ENCODE measurements at regions not wholly inside any gene's neighbourhood (a gene's known extent, or its start where the extent isn't known, plus 50 kb on each side); places are given as distances from the start of the nearest gene placed in this dataset.

- FAIRE-seq (no peak), ATAC-seq (no peak)
These were observed 346.5 kb downstream of the CD83 start for GRCh38 chr6:14464055-14464454.

GRCh38 chr6:14464716-14465115 is 347.1 kb downstream of the CD83 start:
- no peaks in the 10 kb centered on the region for H3K79me2 ChIP-seq (ENCODE audit: insufficient read depth, low read length)
- H4K20me1 ChIP-seq (ENCODE audit: insufficient read depth, low read length) = no peaks in the 10 kb centered on the region
- DNase-seq (ENCODE audit: low spot score) = no peak
- H3K27me3 ChIP-seq (ENCODE audit: control insufficient read depth in 1 of 2, insufficient read depth in 2 of 2, low read length in 2 of 2) = no peaks in the 10 kb centered on the region
- H3K9me3 ChIP-seq (ENCODE audit: low read length) = no peaks in the 10 kb centered on the region
- ChIA-PET CTCF (ENCODE audit: low intra/inter-chr PET ratio, low total read pairs) (no interaction called here), POLR2A (no interaction called here)
- H3K36me3 ChIP-seq (replicated peaks in 1 of 2; ENCODE audit: control insufficient read depth in 1 of 2, insufficient read depth in 2 of 2, low read length in 2 of 2) = no peaks in the 10 kb centered on the region
- in situ Hi-C loops (cut with HindIII; ENCODE audit: extremely low pct_ligation_motif_present, low pct_unique_long_range_greater_than_20kb) = no loop called here
- intact Hi-C loops (cut with micrococcal nuclease; ENCODE audit: unreplicated experiment) = no loop called here
- H3K4me1 ChIP-seq (ENCODE audit: insufficient read depth, low read length) = no peaks in the 10 kb centered on the region
- TF ChIP-seq SP2 (CRISPR knock-in tag; IDR thresholded peaks at IDR 0.05) = no peak
- TF ChIP-seq ZNF703 (CRISPR knock-in tag; IDR thresholded peaks at IDR 0.05; ENCODE audit: borderline replicate concordance) = no peak
- no peak overlapping the region for H3K27ac ChIP-seq (ENCODE audit: extremely low read length, insufficient read depth, low read length)
- H3K9ac ChIP-seq (ENCODE audit: insufficient read depth, low read depth, low read length) = no peak overlapping the region
- FAIRE-seq = no peak
- no peak overlapping the region for H2AFZ ChIP-seq (ENCODE audit: low read length)
- BruUV-seq (replicated peaks) = no TSS peak
- ATAC-seq = no peak
- 9% methylated on average over 2 of the region's 2 CpGs for WGBS (ENCODE audit: low lambda C conversion rate)
- H3K4me3 ChIP-seq (replicated peaks in 1 of 3; ENCODE audit: insufficient read depth in 1 of 3, low read depth in 2 of 3, low read length in 3 of 3) = no peak overlapping the region
- H3K4me2 ChIP-seq (ENCODE audit: low read depth, low read length) = no peak overlapping the region

More at GRCh38 chr6:14464055-14464454, 346.5 kb downstream of the CD83 start:
- in situ Hi-C loops (cut with HindIII; ENCODE audit: extremely low pct_ligation_motif_present, low pct_unique_long_range_greater_than_20kb) (no loop called here), intact Hi-C loops (cut with micrococcal nuclease; ENCODE audit: unreplicated experiment) (no loop called here)
- Histone ChIP-seq H3K36me3 (replicated peaks in 1 of 2; ENCODE audit: control insufficient read depth in 1 of 2, insufficient read depth in 2 of 2, low read length in 2 of 2) (no peaks in the 10 kb centered on the region), H3K4me1 (ENCODE audit: insufficient read depth, low read length) (no peaks in the 10 kb centered on the region), H3K4me2 (ENCODE audit: low read depth, low read length) (no peak overlapping the region), H3K4me3 (replicated peaks in 1 of 3; ENCODE audit: insufficient read depth in 1 of 3, low read depth in 2 of 3, low read length in 3 of 3) (no peak overlapping the region), H3K27ac (ENCODE audit: extremely low read length, insufficient read depth, low read length) (no peak overlapping the region), H4K20me1 (ENCODE audit: insufficient read depth, low read length) (no peaks in the 10 kb centered on the region), H2AFZ (ENCODE audit: low read length) (no peak overlapping the region), H3K9me3 (ENCODE audit: low read length) (no peaks in the 10 kb centered on the region), H3K9ac (ENCODE audit: insufficient read depth, low read depth, low read length) (no peak overlapping the region), H3K79me2 (ENCODE audit: insufficient read depth, low read length) (no peaks in the 10 kb centered on the region), H3K27me3 (ENCODE audit: control insufficient read depth in 1 of 2, insufficient read depth in 2 of 2, low read length in 2 of 2) (no peaks in the 10 kb centered on the region)
- TF ChIP-seq MAFG (CRISPR knock-in tag; IDR thresholded peaks at IDR 0.05) (peak; percentile 49; the same call in 1 of the 2 replicates), FOXO4 (CRISPR knock-in tag; conservative IDR thresholded peaks at IDR 0.05) (no peak), MAFK (conservative IDR thresholded peaks at IDR 0.05 in 1 of 2, IDR thresholded peaks at IDR 0.05 in 1 of 2; ENCODE audit: low read length in 2 of 2) (peak; percentile 79 to 86), MAFF (IDR thresholded peaks at IDR 0.05; ENCODE audit: low read depth, low read length) (peak; percentile 74)
- ChIA-PET CTCF (ENCODE audit: low intra/inter-chr PET ratio, low total read pairs) (no interaction called here), POLR2A (no interaction called here)
- no TSS peak for BruUV-seq (replicated peaks)
- WGBS (ENCODE audit: low lambda C conversion rate) = 19% methylated on average over 5 of the region's 5 CpGs
- DNase-seq (ENCODE audit: low spot score) = no peak

All from HepG2 (cell line).